ENCODE measurements at regions not wholly inside any gene's neighbourhood (a gene's known extent, or its start where the extent isn't known, plus 50 kb on each side); places are given as distances from the start of the nearest gene placed in this dataset.

DNA sequence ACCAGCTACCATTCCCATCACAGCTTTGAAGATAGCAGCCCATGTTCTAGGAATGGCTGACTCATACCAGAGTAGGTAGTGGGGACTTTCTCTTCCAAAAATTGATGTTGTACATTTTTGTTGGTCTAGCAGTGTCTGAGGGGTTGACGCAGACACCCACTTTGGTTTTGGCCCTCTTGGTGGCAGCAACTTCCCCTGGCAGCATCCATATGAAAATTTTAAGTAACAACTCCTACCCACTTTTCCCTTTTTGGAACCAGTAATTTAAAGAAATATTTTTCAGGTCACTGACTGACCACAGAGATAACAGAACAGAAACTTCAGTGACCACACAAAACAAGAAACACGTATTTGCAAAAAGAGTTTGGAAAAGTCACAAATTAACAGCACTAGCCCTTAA, 162.0 kb upstream of the TMCC3 start:
- no peaks in the 10 kb centered on the region for H4K20me1 ChIP-seq (ENCODE audit: insufficient read depth)
- no peaks in the 10 kb centered on the region for H3K4me1 ChIP-seq (replicated peaks; ENCODE audit: insufficient read depth)
- H3K4me3 ChIP-seq: no peak overlapping the region
- TF ChIP-seq CTCF (conservative IDR thresholded peaks at IDR 0.05) (no peak), EZH2 (IDR thresholded peaks at IDR 0.05; ENCODE audit: low read depth) (no peak)
- no peaks in the 10 kb centered on the region for H3F3A ChIP-seq (ENCODE audit: insufficient read depth, low read depth)
- H2AFZ ChIP-seq: no peak overlapping the region
- H3K79me2 ChIP-seq (ENCODE audit: low read depth): no peaks in the 10 kb centered on the region
- intact Hi-C loops (cut with micrococcal nuclease; ENCODE audit: unreplicated experiment): no loop called here
- no TSS peak for BruUV-seq (replicated peaks)
- no peaks in the 10 kb centered on the region for H3K27me3 ChIP-seq (ENCODE audit: insufficient read depth, low read depth)
- H3K9me3 ChIP-seq (ENCODE audit: insufficient read depth, low read depth): peaks cover 19% of the 10 kb centered on the region
- CTCF ChIA-PET: no interaction called here
- H3K27ac ChIP-seq: no peak overlapping the region
- POLR2A ChIA-PET (ENCODE audit: unreplicated experiment): no interaction called here
- no peaks in the 10 kb centered on the region for H3K9me2 ChIP-seq (ENCODE audit: insufficient read depth)
- no peak overlapping the region for H3K4me2 ChIP-seq
- no peak for DNase-seq
- H3K36me3 ChIP-seq (ENCODE audit: low read depth): no peaks in the 10 kb centered on the region

DNA sequence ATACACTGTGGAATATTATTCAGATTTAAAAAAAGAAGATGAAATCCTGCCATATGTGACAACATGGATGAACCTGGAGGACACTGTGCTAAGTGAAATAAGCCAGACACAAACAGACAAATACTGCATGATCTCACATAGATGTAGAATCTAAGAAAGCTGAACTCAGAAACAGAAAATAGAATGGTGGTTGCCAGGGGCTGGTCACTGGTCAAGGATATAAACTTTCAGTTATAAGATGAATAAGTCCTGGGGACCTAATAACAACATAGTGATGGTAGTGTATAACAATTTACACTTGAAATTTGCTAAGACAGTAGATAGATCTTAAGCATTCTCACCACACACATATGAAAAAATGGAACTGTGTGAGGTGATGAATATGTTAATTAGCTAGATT, 161.3 kb upstream of the TMCC3 start:
- H3K27me3 ChIP-seq (ENCODE audit: insufficient read depth, low read depth): no peaks in the 10 kb centered on the region

GRCh38 chr12:94807951-94808350, 157.6 kb upstream of the TMCC3 start:
- Histone ChIP-seq H2AFZ (no peak overlapping the region; the same call in 1 of the 2 replicates), H3K79me2 (ENCODE audit: low read depth) (no peaks in the 10 kb centered on the region), H4K20me1 (ENCODE audit: insufficient read depth) (no peaks in the 10 kb centered on the region), H3F3A (ENCODE audit: insufficient read depth, low read depth) (no peaks in the 10 kb centered on the region), H3K9me3 (ENCODE audit: insufficient read depth, low read depth) (peaks cover 7% of the 10 kb centered on the region; the same call in 1 of the 2 replicates), H3K4me3 (no peak overlapping the region), H3K36me3 (ENCODE audit: low read depth) (no peaks in the 10 kb centered on the region), H3K4me2 (no peak overlapping the region), H3K9me2 (ENCODE audit: insufficient read depth) (no peaks in the 10 kb centered on the region), H3K4me1 (replicated peaks; ENCODE audit: insufficient read depth) (no peaks in the 10 kb centered on the region), H3K27me3 (ENCODE audit: insufficient read depth, low read depth) (no peaks in the 10 kb centered on the region), H3K27ac (no peak overlapping the region)
- no TSS peak for BruUV-seq (replicated peaks)
- POLR2A ChIA-PET (ENCODE audit: unreplicated experiment): no interaction called here
- no peak for DNase-seq
- TF ChIP-seq EZH2 (IDR thresholded peaks at IDR 0.05; ENCODE audit: low read depth) (no peak), CTCF (conservative IDR thresholded peaks at IDR 0.05) (no peak)
- CTCF ChIA-PET: no interaction called here
- intact Hi-C loops (cut with micrococcal nuclease; ENCODE audit: unreplicated experiment): no loop called here

More for the DNA sequence above, 161.3 kb upstream of the TMCC3 start:
- Histone ChIP-seq H3K4me2 (no peak overlapping the region), H3K9me2 (ENCODE audit: insufficient read depth) (no peaks in the 10 kb centered on the region), H3K36me3 (ENCODE audit: low read depth) (no peaks in the 10 kb centered on the region), H3K79me2 (ENCODE audit: low read depth) (no peaks in the 10 kb centered on the region), H3K9me3 (ENCODE audit: insufficient read depth, low read depth) (peaks cover 19% of the 10 kb centered on the region), H2AFZ (no peak overlapping the region), H3K27ac (no peak overlapping the region), H3F3A (ENCODE audit: insufficient read depth, low read depth) (no peaks in the 10 kb centered on the region), H3K4me1 (replicated peaks; ENCODE audit: insufficient read depth) (no peaks in the 10 kb centered on the region), H4K20me1 (ENCODE audit: insufficient read depth) (no peaks in the 10 kb centered on the region), H3K4me3 (no peak overlapping the region)
- TF ChIP-seq CTCF (conservative IDR thresholded peaks at IDR 0.05): no peak
- no peak for TF ChIP-seq EZH2 (IDR thresholded peaks at IDR 0.05; ENCODE audit: low read depth)
- no peak for DNase-seq
- ChIA-PET CTCF (no interaction called here), POLR2A (ENCODE audit: unreplicated experiment) (no interaction called here)
- BruUV-seq (replicated peaks): no TSS peak
- intact Hi-C loops (cut with micrococcal nuclease; ENCODE audit: unreplicated experiment): no loop called here
